H1 (cell line): ENCODE measurements at regions not wholly inside any gene's neighbourhood (a gene's known extent, or its start where the extent isn't known, plus 50 kb on each side); places are given as distances from the start of the nearest gene placed in this dataset.

Source experiments
- BCL11A ChIP-seq, 2 experiments: IDR thresholded peaks; one replicate each; pipeline ENCODE4 v1.6.1; 2011; ENCODE audit warnings: low read depth in 2 of 2, low read length in 2 of 2, mild to moderate bottlenecking in 2 of 2
- JUN ChIP-seq: IDR thresholded peaks from 2 replicates; pipeline ENCODE4 v1.6.1; 2011; ENCODE audit warnings: low read depth, mild to moderate bottlenecking, improper control_type of control experiment, low read length
- TBP ChIP-seq: IDR thresholded peaks from 2 replicates; pipeline ENCODE4 v1.6.1; 2011; ENCODE audit warnings: low read depth, low read length, improper control_type of control experiment
- YY1 ChIP-seq: IDR thresholded peaks from 2 replicates; pipeline ENCODE4 v1.6.1; 2011; ENCODE audit warnings: low read depth, mild to moderate bottlenecking, low read length

DNA sequence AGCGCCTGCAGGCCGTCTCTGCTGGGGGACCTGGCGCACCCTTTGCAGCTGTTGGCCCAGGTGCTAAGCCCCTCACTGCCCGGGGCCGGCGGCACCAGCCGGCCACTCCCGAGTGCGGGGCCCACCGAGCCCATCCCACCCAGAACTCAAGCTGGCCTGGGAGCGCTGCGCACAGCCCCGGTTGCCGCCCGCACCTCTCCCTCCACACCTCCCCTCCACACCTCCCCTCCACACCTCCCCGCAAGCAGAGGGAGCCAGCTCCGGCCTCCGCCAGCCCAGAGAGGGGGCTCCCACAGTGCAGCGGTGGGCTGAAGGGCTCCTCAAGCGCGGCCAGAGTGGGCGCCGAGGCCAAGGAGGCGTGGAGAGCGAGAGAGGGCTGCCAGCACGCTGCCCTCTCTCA is 177.8 kb upstream of the KAZN start (continued):
- no peak for TF ChIP-seq TBP
- no peak for TF ChIP-seq JUN
- no peak for TF ChIP-seq YY1
- TF ChIP-seq BCL11A (IDR thresholded peaks at IDR 0.05; ENCODE audit: low read depth in 2 of 2, low read length in 2 of 2): no peak
- TF ChIP-seq, all 59 proteins: peak for 0
